Mesothelial cell of epicardium (in vitro differentiated cells): ENCODE measurements at regions not wholly inside any gene's neighbourhood (a gene's known extent, or its start where the extent isn't known, plus 50 kb on each side); places are given as distances from the start of the nearest gene placed in this dataset.

Experiments
- DNase-seq, 2 experiments: peaks; one replicate each; pipeline ENCODE4 v3.0.0; 2021; ENCODE audit warnings: low spot score in 2 of 2; ENCODE audit not compliant: unreplicated experiment in 2 of 2
- H3K27ac Mint-ChIP-seq: 2 replicates; pipeline ENCODE4 v1.8.0; 2021; ENCODE audit warnings: mixed read lengths
- H3K27me3 Mint-ChIP-seq: 2 replicates; pipeline ENCODE4 v1.8.0; 2021; ENCODE audit warnings: low read depth, mixed read lengths
- H3K36me3 Mint-ChIP-seq: 2 replicates; pipeline ENCODE4 v1.8.0; 2021; ENCODE audit warnings: mixed read lengths
- H3K4me1 Mint-ChIP-seq: 2 replicates; pipeline ENCODE4 v1.8.0; 2021; ENCODE audit warnings: mixed read lengths
- H3K4me3 Mint-ChIP-seq: 2 replicates; pipeline ENCODE4 v1.8.0; 2021; ENCODE audit warnings: mild to moderate bottlenecking, moderate library complexity, mixed read lengths
- H3K9me3 Mint-ChIP-seq: 2 replicates; pipeline ENCODE4 v1.8.0; 2021; ENCODE audit warnings: mixed read lengths
- TF ChIP-seq, protein P1 (sequence below): fragments of 200-600 bp; sonication (generic); IDR thresholded peaks from one replicate; pipeline ENCODE4 v1.5.0; 2021; ENCODE audit warnings: antibody characterized with exemption; ENCODE audit not compliant: unreplicated experiment

DNA sequence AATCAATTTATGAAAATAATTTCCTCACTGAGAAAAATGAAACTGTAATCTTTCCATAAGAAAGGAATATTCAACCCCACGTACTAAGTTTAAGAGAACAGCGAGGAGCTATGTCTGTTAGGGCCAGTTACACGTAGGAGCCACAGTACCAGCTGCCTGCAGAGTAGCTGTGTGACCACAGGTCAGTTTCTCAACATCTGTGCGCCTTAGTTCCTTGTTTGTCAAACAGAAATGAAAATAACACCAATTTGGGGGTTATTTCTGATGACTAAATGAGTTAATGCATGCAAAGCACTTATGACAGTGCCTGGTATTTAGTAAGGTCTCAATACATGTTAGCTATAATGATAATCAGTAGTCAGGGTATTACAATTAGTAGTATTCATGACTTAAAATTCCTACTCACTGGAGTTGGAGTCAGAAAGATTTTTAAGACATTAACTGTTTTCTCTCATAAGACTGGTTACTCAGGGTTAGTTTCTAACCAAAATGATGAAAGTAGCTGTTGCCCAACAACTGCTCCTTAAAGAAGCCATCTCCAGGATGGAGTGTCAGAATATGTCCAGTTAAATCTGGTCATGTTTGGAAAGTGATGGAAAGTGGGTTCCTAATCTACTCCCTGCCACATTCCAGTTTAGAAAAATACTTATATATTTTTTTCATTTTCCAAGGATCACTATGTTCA lies 85.8 kb upstream of the ZNF648 start:
- Mint-ChIP-seq H3K4me3 (no peak overlapping the region), H3K36me3 (no peaks in the 10 kb centered on the region), H3K27me3 (no peaks in the 10 kb centered on the region), H3K27ac (no peak overlapping the region), H3K4me1 (peaks cover 34% of the 10 kb centered on the region), H3K9me3 (no peaks in the 10 kb centered on the region)
- no peak for DNase-seq
- TF ChIP-seq, protein P1, sequence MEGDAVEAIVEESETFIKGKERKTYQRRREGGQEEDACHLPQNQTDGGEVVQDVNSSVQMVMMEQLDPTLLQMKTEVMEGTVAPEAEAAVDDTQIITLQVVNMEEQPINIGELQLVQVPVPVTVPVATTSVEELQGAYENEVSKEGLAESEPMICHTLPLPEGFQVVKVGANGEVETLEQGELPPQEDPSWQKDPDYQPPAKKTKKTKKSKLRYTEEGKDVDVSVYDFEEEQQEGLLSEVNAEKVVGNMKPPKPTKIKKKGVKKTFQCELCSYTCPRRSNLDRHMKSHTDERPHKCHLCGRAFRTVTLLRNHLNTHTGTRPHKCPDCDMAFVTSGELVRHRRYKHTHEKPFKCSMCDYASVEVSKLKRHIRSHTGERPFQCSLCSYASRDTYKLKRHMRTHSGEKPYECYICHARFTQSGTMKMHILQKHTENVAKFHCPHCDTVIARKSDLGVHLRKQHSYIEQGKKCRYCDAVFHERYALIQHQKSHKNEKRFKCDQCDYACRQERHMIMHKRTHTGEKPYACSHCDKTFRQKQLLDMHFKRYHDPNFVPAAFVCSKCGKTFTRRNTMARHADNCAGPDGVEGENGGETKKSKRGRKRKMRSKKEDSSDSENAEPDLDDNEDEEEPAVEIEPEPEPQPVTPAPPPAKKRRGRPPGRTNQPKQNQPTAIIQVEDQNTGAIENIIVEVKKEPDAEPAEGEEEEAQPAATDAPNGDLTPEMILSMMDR, result no peak

DNA sequence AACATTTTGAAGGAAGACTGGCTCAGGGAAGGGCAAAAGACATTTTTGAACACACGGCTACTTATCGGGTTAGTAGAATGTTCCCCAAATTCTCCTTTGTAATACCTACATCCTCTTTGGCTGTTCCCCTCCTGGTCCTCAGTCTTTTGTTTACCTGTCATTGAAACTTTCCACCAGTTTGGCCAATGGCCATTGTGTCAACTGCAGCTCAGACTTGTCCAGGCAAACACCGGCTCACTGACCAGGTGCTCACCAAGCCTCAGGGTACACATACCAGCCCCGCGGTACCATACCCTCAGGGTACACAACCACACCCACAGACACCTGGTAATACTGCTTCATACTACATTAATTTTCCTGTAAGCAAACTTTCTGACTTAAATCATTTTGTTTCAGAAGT lies 84.8 kb upstream of the ZNF648 start:
- Mint-ChIP-seq H3K4me3 (no peak overlapping the region), H3K36me3 (no peaks in the 10 kb centered on the region), H3K9me3 (no peaks in the 10 kb centered on the region), H3K27ac (no peak overlapping the region), H3K27me3 (no peaks in the 10 kb centered on the region), H3K4me1 (peaks cover 34% of the 10 kb centered on the region)
- no peak for DNase-seq
- TF ChIP-seq, protein P1, result no peak

GRCh38 chr1:182145441-182145840 lies 83.9 kb upstream of the ZNF648 start:
- H3K36me3 Mint-ChIP-seq, result no peaks in the 10 kb centered on the region
- no peaks in the 10 kb centered on the region for H3K9me3 Mint-ChIP-seq
- no peak for DNase-seq
- no peaks in the 10 kb centered on the region for H3K27me3 Mint-ChIP-seq
- TF ChIP-seq, protein P1, result no peak
- peaks cover 34% of the 10 kb centered on the region for H3K4me1 Mint-ChIP-seq
- H3K27ac Mint-ChIP-seq, result peak overlapping the region; percentile 18
- H3K4me3 Mint-ChIP-seq, result no peak overlapping the region

DNA sequence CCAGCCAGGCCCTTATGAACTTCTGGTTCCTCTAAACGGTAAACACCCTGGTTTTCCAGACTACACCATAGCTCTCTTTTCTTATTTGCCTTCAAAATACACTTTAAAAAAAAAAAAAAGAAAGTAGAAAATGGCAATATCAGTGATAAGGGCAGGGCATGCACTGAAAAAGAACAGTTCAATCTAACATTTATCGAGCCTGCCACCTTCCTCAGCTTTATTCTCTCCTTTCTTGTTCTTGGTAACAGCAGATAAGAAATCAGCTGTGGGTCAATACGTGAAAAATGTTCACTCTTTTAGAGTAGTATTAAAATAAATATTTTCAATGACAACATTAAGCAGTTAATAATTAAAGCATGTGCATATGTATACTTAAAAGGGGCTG lies 83.1 kb upstream of the ZNF648 start:
- H3K4me1 Mint-ChIP-seq, result peaks cover 34% of the 10 kb centered on the region
- DNase-seq, result no peak
- no peak overlapping the region for H3K4me3 Mint-ChIP-seq
- H3K27me3 Mint-ChIP-seq, result no peaks in the 10 kb centered on the region
- TF ChIP-seq, protein P1, result no peak
- H3K27ac Mint-ChIP-seq, result peak overlapping the region; percentile 96
- H3K9me3 Mint-ChIP-seq, result no peaks in the 10 kb centered on the region
- H3K36me3 Mint-ChIP-seq, result no peaks in the 10 kb centered on the region

- Mint-ChIP-seq H3K4me1 (peaks cover 34% of the 10 kb centered on the region), H3K36me3 (no peaks in the 10 kb centered on the region), H3K27me3 (no peaks in the 10 kb centered on the region), H3K4me3 (no peak overlapping the region), H3K9me3 (no peaks in the 10 kb centered on the region), H3K27ac (peak overlapping the region; percentile 96)
- peak in 1 of 2 experiments; percentile 48 for DNase-seq
- TF ChIP-seq, protein P1, result no peak
These were observed 82.5 kb upstream of the ZNF648 start for GRCh38 chr1:182143825-182144645.
